ENCODE measurements at regions not wholly inside any gene's neighbourhood (a gene's known extent, or its start where the extent isn't known, plus 50 kb on each side); places are given as distances from the start of the nearest gene placed in this dataset.

GRCh38 chr3:168248383-168249204, 152.9 kb upstream of the GOLIM4 start:
- DNase-seq (ENCODE audit: low read depth in 3 of 3), result no peak

GRCh38 chr3:168241156-168241555, 145.4 kb upstream of the GOLIM4 start:
- no peak for DNase-seq (ENCODE audit: low read depth in 3 of 3)

- DNase-seq (ENCODE audit: low read depth in 3 of 3), result no peak
Measured at GRCh38 chr3:168239287-168239686, 143.6 kb upstream of the GOLIM4 start.

- DNase-seq (ENCODE audit: low read depth in 3 of 3), result no peak
Measured at GRCh38 chr3:168233001-168233400, 137.3 kb upstream of the GOLIM4 start.

- no peak for DNase-seq (ENCODE audit: low read depth in 3 of 3)
Measured at GRCh38 chr3:168223085-168223484, 127.4 kb upstream of the GOLIM4 start.

- no peak for DNase-seq (ENCODE audit: low read depth in 3 of 3)
Measured at GRCh38 chr3:168220556-168220955, 124.8 kb upstream of the GOLIM4 start.

- DNase-seq (ENCODE audit: low read depth in 3 of 3), result no peak
Measured at GRCh38 chr3:168219530-168219929, 123.8 kb upstream of the GOLIM4 start.

GRCh38 chr3:168218600-168218999, 122.9 kb upstream of the GOLIM4 start:
- no peak for DNase-seq (ENCODE audit: low read depth in 3 of 3)

- DNase-seq (ENCODE audit: low read depth in 3 of 3), result no peak
Measured at GRCh38 chr3:168216851-168217250, 121.1 kb upstream of the GOLIM4 start.

GRCh38 chr3:168213920-168214319, 118.2 kb upstream of the GOLIM4 start:
- DNase-seq (ENCODE audit: low read depth in 3 of 3), result no peak

- DNase-seq (ENCODE audit: low read depth in 3 of 3), result no peak
Measured at GRCh38 chr3:168212664-168213285, 117.1 kb upstream of the GOLIM4 start.

GRCh38 chr3:168205451-168205850, 109.7 kb upstream of the GOLIM4 start:
- no peak for DNase-seq (ENCODE audit: low read depth in 3 of 3)

GRCh38 chr3:168197162-168197561, 101.4 kb upstream of the GOLIM4 start:
- DNase-seq (ENCODE audit: low read depth in 3 of 3), result no peak

- DNase-seq (ENCODE audit: low read depth in 3 of 3), result no peak
Measured at GRCh38 chr3:168191856-168192255, 96.1 kb upstream of the GOLIM4 start.

GRCh38 chr3:168187233-168187632, 91.5 kb upstream of the GOLIM4 start:
- no peak for DNase-seq (ENCODE audit: low read depth in 3 of 3)

- no peak for DNase-seq (ENCODE audit: low read depth in 3 of 3)
Measured at GRCh38 chr3:168186293-168186983, 90.7 kb upstream of the GOLIM4 start.

- no peak for DNase-seq (ENCODE audit: low read depth in 3 of 3)
Measured at GRCh38 chr3:168183774-168184173, 88.0 kb upstream of the GOLIM4 start.

- no peak for DNase-seq (ENCODE audit: low read depth in 3 of 3)
Measured at GRCh38 chr3:168168743-168169142, 73.0 kb upstream of the GOLIM4 start.

- peak in 2 of 3 donors; percentile 4 to 12 for DNase-seq (ENCODE audit: low read depth in 3 of 3)
Measured at GRCh38 chr3:168165390-168166269, 69.9 kb upstream of the GOLIM4 start.

- DNase-seq (ENCODE audit: low read depth in 3 of 3), result no peak
Measured at GRCh38 chr3:168162172-168162571, 66.4 kb upstream of the GOLIM4 start.

- no peak for DNase-seq (ENCODE audit: low read depth in 3 of 3)
Measured at GRCh38 chr3:168161696-168162095, 66.0 kb upstream of the GOLIM4 start.

- DNase-seq (ENCODE audit: low read depth in 3 of 3), result no peak
Measured at GRCh38 chr3:168157903-168158302, 62.2 kb upstream of the GOLIM4 start.

All from stimulated activated CD4-positive, alpha-beta T cell treated with anti-CD3 and anti-CD28 coated beads, TNF-alpha, amount 100 ng/mL, for 48 hours (primary cell).